GM19438 (cell line): ENCODE measurements at regions not wholly inside any gene's neighbourhood (a gene's known extent, or its start where the extent isn't known, plus 50 kb on each side); places are given as distances from the start of the nearest gene placed in this dataset.
A peak's percentile ranks its signal among the peaks of the same experiment; 100 is the strongest.

ENCODE experiments used
- ATAC-seq: cut with Tn5 transposase; IDR thresholded peaks from one replicate; pipeline ENCODE4 v1.9.1; 2021; ENCODE audit warnings: low read depth; ENCODE audit not compliant: unreplicated experiment

GRCh38 chr13:31923134-31923763 is 108.3 kb upstream of the FRY start:
- no peak for ATAC-seq

DNA sequence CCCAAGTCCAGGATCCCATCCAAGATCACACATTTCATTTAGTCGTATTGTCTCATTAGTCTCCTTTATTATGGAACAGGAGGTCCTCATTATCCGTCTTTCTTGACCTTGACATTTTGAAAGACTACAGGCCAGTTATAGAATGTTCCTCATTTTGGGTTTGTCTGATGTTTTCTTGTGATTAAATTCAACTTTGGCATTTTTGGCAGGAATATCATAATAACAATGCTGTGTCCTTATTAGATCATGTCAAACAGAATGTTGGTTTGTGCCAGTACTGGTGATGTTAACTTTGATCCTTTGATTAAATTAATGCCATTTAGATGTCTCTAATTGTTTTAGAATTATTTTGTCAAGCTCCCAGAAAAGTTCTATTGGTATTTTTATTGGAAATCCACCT is 106.5 kb upstream of the FRY start:
- ATAC-seq = no peak

DNA sequence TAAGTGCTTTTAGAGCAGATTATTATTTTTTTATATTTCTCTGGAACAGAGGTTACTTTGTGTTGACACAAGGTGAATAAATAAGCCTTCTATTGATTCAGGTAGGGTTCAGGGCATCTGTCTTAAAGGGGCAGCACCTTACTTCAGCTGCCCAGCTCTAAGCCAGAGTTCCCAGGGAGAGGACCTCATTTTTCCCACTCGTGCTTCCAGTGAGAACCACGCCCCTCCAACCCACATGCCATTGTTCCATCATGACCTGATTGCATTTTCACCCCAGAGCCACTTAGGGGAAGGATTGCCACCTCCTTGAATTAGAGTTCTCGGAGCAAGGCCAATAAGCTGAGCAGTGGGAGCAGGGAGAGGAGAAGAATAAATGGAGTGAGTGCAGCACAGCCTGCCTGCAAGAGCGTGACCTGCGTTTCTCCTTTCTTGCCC is 104.3 kb upstream of the FRY start:
- no peak for ATAC-seq

- ATAC-seq = no peak
Measured at GRCh38 chr13:31929031-31929770, 102.4 kb upstream of the FRY start.

DNA sequence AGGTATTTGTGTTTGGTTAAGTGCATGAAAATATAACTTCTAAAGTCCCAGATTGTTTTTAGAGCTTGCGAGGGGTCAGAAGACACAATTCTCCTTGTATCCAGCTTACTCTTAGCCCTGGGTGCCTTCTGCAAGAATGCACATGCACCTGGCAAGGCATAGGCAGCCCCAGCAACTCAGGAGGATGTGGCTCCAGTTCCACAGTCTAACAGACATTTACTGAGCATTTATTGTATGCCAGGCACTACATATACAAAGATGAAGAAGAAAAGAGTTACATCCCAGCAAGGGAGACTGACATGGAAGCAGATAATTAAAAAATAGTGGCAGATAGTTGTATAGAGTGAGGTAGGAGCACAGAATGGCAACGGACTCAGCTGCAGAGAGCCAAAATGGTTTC is 101.1 kb upstream of the FRY start:
- peak; percentile 43 for ATAC-seq

- ATAC-seq = peak; percentile 98
Measured at GRCh38 chr13:31930901-31931522, 100.6 kb upstream of the FRY start.

- ATAC-seq = no peak
Measured at GRCh38 chr13:31937436-31937835, 94.1 kb upstream of the FRY start.

GRCh38 chr13:31940076-31940475 is 91.5 kb upstream of the FRY start:
- no peak for ATAC-seq

DNA sequence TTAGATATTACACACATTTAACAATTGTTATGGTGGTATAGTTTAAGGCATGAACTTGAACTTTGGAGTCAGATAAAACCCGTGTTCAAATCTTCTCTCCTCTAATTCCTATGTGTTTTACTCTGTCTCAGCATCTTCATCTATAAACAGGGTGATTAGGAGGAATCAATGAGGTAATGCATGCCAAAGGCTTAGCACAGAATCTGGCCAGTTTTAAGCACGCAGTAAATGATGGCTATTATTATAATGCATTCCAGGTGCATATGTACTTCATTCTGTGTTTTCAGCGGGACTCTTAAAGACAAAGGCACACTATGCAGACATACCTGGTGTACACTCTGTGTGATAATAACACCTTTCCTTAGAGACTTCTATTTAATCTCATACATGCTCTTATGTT is 88.0 kb upstream of the FRY start:
- no peak for ATAC-seq

DNA sequence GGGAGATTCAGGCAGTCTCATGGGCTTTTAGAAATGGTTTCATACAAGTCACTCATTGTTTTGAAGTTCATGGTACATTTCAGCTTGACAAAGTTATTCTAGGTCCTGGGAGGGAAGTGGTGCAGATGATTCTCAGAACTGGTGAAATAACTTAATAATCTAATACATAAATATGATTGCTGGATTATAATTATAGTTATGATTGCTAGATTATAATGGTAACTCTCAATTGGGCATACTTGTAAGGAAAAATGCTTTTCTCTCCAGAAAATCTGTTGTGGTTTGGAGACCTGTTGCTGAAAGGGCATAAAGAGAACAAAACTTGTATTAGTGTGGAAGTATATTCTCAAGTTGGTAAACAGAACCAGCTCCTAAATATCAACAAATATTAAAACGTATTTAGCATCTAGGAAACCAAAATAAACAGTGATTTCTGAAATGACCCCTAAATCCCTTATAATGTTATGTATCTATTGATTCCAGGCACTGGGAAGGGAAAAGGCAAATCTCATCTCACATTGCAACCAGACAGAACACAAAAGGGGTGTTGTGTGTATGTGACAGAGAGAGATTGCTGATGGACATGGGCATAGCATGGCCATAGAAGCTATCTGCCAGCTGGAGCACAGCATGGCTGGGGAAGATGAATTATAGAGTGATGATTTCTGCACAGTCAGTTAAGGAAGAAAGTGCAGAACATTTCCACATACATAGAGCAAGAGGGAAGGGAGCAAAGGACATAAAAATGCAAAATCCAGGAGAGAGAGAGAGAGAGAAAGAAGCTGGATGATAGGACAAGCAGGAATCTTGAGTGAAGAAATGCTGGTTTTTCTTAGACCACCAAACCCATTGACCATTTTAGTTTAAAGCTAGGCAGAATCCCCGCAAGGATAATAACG is 87.1 kb upstream of the FRY start:
- ATAC-seq = no peak

- ATAC-seq = no peak
Measured at GRCh38 chr13:31945202-31945961, 86.2 kb upstream of the FRY start.

DNA sequence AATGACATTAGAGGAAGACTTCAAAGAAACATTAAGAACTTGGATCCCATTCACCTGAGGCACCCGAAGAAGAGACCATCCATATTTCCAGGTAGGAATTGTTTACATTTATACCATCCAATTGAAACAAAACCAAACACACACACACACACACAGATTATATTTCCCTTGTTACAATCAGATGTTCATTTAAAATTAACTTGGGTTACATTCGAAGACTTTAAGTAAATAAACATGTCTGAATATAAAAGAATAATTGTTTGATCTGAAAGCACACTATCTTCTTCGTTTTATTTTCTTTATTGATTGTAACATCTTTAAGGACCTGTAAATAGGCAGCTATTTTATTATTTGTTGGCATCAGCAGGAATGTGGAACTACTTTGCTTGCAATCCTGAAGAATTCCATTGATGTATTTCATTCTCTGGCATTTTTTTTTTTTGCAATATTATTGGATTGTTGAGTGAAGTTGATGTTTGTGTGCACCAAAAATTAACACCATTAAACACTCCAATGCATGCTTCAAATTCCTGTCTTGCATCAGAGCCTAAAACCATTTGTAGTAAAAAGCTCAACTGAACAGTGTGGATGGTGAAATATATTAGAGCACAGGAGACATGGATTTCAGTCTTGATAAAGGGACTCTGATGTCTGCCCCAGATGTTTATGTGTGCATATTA is 85.3 kb upstream of the FRY start:
- ATAC-seq = no peak

- ATAC-seq = no peak
Measured at GRCh38 chr13:31947105-31947504, 84.5 kb upstream of the FRY start.

DNA sequence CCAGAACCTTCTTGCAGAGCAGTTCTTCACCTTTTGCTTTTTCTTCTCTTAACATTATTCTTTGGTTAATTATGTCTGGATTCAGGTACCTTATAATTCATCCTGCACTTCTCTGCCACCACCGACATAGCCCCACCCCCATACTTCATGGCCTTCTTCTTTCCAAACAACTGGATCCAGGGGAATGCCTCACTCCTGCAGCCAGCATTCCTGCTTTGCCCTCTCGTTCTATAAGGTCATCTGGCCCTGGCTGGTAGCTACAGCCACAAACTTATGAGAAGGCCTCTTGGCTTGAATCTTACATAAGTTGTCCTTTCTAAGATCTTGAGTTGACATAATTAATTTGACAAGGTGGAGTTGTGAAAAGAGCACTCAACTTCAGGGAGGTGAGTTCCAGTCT is 84.1 kb upstream of the FRY start:
- ATAC-seq = no peak

- no peak for ATAC-seq
Measured at GRCh38 chr13:31949486-31949885, 82.1 kb upstream of the FRY start.

GRCh38 chr13:31950111-31950815 is 81.3 kb upstream of the FRY start:
- no peak for ATAC-seq

DNA sequence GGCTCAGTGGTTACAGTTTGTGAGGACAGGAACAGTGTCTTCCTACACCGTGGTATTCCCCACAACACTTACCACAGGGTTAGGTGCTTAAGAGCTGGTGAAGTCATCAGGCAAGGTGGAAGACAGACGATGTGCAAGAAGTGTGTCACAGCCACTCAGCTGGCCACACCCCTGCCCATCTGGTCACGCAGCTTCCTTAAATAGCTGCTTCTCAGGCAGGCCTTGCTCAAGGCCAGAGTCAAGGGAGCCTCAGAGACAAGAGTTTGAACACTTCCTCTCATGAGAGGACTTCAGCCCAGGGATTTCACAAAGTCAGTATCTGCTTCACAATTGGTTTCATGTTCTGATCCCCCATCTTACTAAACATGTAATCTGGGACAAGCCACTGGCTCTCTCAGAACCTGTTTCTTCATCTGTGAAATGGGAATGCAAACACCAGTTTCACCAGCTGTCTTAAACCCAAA is 80.3 kb upstream of the FRY start:
- ATAC-seq = peak; percentile 89

DNA sequence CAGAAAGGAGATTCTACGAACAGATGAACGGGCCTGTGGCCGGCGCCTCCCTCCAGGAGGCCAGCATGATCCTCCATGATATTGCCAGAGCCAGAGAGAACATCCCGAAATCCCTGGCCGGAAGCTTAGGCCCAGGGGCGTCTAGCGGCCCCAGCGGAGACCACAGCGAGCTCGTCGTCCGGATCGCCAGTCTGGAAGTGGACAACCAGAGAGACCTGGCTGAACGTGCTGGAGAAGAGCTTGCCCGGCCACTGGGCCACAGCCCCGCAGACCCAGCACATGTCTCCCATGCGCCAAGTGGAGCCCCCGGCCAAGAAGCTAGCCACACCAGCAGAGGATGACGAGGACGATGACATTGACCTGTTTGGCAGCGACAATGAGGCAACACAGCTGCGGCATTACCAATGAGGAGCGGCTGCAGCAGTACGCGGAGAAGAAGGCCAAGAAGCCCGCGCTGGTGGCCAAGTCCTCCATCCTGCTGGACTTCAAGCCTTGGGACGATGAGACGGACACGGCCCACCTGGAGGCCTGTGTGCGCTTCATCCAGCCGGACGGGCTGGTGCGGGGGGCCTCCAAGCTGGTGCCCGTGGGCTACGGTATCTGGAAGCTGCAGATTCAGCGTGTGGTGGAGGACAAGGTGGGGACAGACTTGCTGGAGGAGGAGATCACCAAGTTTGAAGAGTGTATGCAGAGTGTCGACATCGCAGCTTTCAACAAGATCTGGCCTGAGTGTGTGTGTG is 78.8 kb upstream of the FRY start:
- ATAC-seq = no peak
